Endothelial cell (in vitro differentiated cells): ENCODE measurements at regions not wholly inside any gene's neighbourhood (a gene's known extent, or its start where the extent isn't known, plus 50 kb on each side); places are given as distances from the start of the nearest gene placed in this dataset.

Experiments used
- DNase-seq: peaks from one replicate; pipeline ENCODE4 v3.0.0; 2021; ENCODE audit warnings: low spot score
- H3K27ac Mint-ChIP-seq: one replicate; pipeline ENCODE4 v1.8.0; 2021; ENCODE audit warnings: mixed read lengths, inconsistent platforms; ENCODE audit not compliant: unreplicated experiment
- H3K27me3 Mint-ChIP-seq: one replicate; pipeline ENCODE4 v1.8.0; 2021; ENCODE audit warnings: mild to moderate bottlenecking, moderate library complexity, mixed read lengths, inconsistent platforms; ENCODE audit not compliant: unreplicated experiment
- H3K36me3 Mint-ChIP-seq: one replicate; pipeline ENCODE4 v1.8.0; 2021; ENCODE audit warnings: mild to moderate bottlenecking, low read depth, mixed read lengths, inconsistent platforms; ENCODE audit not compliant: unreplicated experiment
- H3K4me1 Mint-ChIP-seq: one replicate; pipeline ENCODE4 v1.8.0; 2021; ENCODE audit warnings: mild to moderate bottlenecking, mixed read lengths, inconsistent platforms; ENCODE audit not compliant: unreplicated experiment
- H3K4me3 Mint-ChIP-seq: one replicate; pipeline ENCODE4 v1.8.0; 2021; ENCODE audit warnings: mild to moderate bottlenecking, mixed read lengths, inconsistent platforms; ENCODE audit not compliant: unreplicated experiment
- H3K9me3 Mint-ChIP-seq: one replicate; pipeline ENCODE4 v1.8.0; 2021; ENCODE audit warnings: mixed read lengths, inconsistent platforms; ENCODE audit not compliant: unreplicated experiment
- CTCF ChIP-seq: fragments of 200-600 bp; sonication (generic); IDR thresholded peaks from one replicate; pipeline ENCODE4 v1.5.0; 2021; ENCODE audit warnings: antibody characterized with exemption; ENCODE audit not compliant: unreplicated experiment

GRCh38 chr3:59609657-59610348, 560.0 kb upstream of the CFAP20DC start:
- H3K36me3 Mint-ChIP-seq = no peaks in the 10 kb centered on the region

GRCh38 chr3:59608356-59608755, 558.5 kb upstream of the CFAP20DC start:
- Mint-ChIP-seq H3K4me1 (no peaks in the 10 kb centered on the region), H3K27ac (no peak overlapping the region), H3K27me3 (peaks cover 1% of the 10 kb centered on the region), H3K9me3 (no peaks in the 10 kb centered on the region), H3K4me3 (no peak overlapping the region), H3K36me3 (no peaks in the 10 kb centered on the region)
- no peak for DNase-seq
- TF ChIP-seq CTCF = no peak

More at GRCh38 chr3:59609657-59610348, 560.0 kb upstream of the CFAP20DC start:
- no peaks in the 10 kb centered on the region for H3K27me3 Mint-ChIP-seq
- TF ChIP-seq CTCF = no peak
- H3K9me3 Mint-ChIP-seq = no peaks in the 10 kb centered on the region
- no peak for DNase-seq
- no peak overlapping the region for H3K27ac Mint-ChIP-seq
- no peak overlapping the region for H3K4me3 Mint-ChIP-seq
- no peaks in the 10 kb centered on the region for H3K4me1 Mint-ChIP-seq

GRCh38 chr3:59607656-59608055, 557.8 kb upstream of the CFAP20DC start:
- Mint-ChIP-seq H3K36me3 (no peaks in the 10 kb centered on the region), H3K27me3 (peaks cover 1% of the 10 kb centered on the region), H3K4me3 (no peak overlapping the region), H3K9me3 (no peaks in the 10 kb centered on the region), H3K4me1 (no peaks in the 10 kb centered on the region), H3K27ac (no peak overlapping the region)
- no peak for TF ChIP-seq CTCF
- DNase-seq = no peak

- H3K27me3 Mint-ChIP-seq = peaks cover 1% of the 10 kb centered on the region
- TF ChIP-seq CTCF = no peak
- H3K27ac Mint-ChIP-seq = no peak overlapping the region
- H3K9me3 Mint-ChIP-seq = no peaks in the 10 kb centered on the region
- H3K36me3 Mint-ChIP-seq = no peaks in the 10 kb centered on the region
- no peak for DNase-seq
- H3K4me1 Mint-ChIP-seq = no peaks in the 10 kb centered on the region
- no peak overlapping the region for H3K4me3 Mint-ChIP-seq
These were observed 556.9 kb upstream of the CFAP20DC start for GRCh38 chr3:59606638-59607266.

GRCh38 chr3:59605944-59606534, 556.2 kb upstream of the CFAP20DC start:
- H3K9me3 Mint-ChIP-seq = no peaks in the 10 kb centered on the region
- no peak for DNase-seq
- H3K36me3 Mint-ChIP-seq = no peaks in the 10 kb centered on the region
- no peak overlapping the region for H3K4me3 Mint-ChIP-seq
- no peaks in the 10 kb centered on the region for H3K4me1 Mint-ChIP-seq
- no peak overlapping the region for H3K27ac Mint-ChIP-seq
- peaks cover 1% of the 10 kb centered on the region for H3K27me3 Mint-ChIP-seq
- no peak for TF ChIP-seq CTCF
